Neural progenitor cell (in vitro differentiated cells): ENCODE measurements at regions not wholly inside any gene's neighbourhood (a gene's known extent, or its start where the extent isn't known, plus 50 kb on each side); places are given as distances from the start of the nearest gene placed in this dataset.

Source experiments
- DNase-seq: peaks from one replicate; pipeline ENCODE4 v3.0.0-alpha.2; 2016; ENCODE audit warnings: low spot score
- H2AFZ ChIP-seq: fragments of 200-600 bp; sonication (generic); replicated peaks from 2 replicates; pipeline ENCODE4 v1.6.1; 2016; ENCODE audit warnings: antibody characterized with exemption
- H3F3A ChIP-seq: fragments of 200-600 bp; sonication (generic); 2 replicates; pipeline ENCODE4 v1.6.1; 2016; ENCODE audit warnings: antibody characterized with exemption, low read depth
- H3K27ac ChIP-seq: fragments of 200-600 bp; sonication (generic); 2 replicates; pipeline ENCODE4 v1.5.1; 2016; ENCODE audit warnings: mild to moderate bottlenecking
- H3K27me3 ChIP-seq: fragments of 200-600 bp; sonication (generic); 2 replicates; pipeline ENCODE4 v1.6.1; 2016; ENCODE audit warnings: mild to moderate bottlenecking, moderate library complexity
- H3K36me3 ChIP-seq: fragments of 200-600 bp; sonication (generic); 2 replicates; pipeline ENCODE4 v1.5.1; 2016
- H3K4me1 ChIP-seq: fragments of 200-600 bp; sonication (generic); 2 replicates; pipeline ENCODE4 v1.6.1; 2016; ENCODE audit warnings: mixed run types
- H3K4me2 ChIP-seq: fragments of 200-600 bp; sonication (generic); 2 replicates; pipeline ENCODE4 v1.6.1; 2016
- H3K4me3 ChIP-seq: fragments of 200-600 bp; sonication (generic); 2 replicates; pipeline ENCODE4 v1.5.1; 2016
- H3K79me2 ChIP-seq: fragments of 200-600 bp; sonication (generic); 2 replicates; pipeline ENCODE4 v1.6.1; 2016; ENCODE audit warnings: low read depth
- H3K9ac ChIP-seq: fragments of 200-600 bp; sonication (generic); 2 replicates; pipeline ENCODE4 v1.6.1; 2016
- H3K9me3 ChIP-seq: fragments of 200-600 bp; sonication (generic); 2 replicates; pipeline ENCODE4 v1.5.1; 2016; ENCODE audit warnings: low read depth
- H4K20me1 ChIP-seq: fragments of 200-600 bp; sonication (generic); 2 replicates; pipeline ENCODE4 v1.6.1; 2016; ENCODE audit warnings: low read depth
- H3K27ac Mint-ChIP-seq: 3 replicates; pipeline ENCODE4 v1.8.0; 2021; ENCODE audit warnings: mixed read lengths
- H3K27me3 Mint-ChIP-seq: 2 replicates; pipeline ENCODE4 v1.8.0; 2022; ENCODE audit warnings: low read depth, mild to moderate bottlenecking, inconsistent platforms, moderate library complexity, mixed read lengths; ENCODE audit not compliant: insufficient read depth
- H3K36me3 Mint-ChIP-seq: 3 replicates; pipeline ENCODE4 v1.8.0; 2021; ENCODE audit warnings: mixed read lengths
- H3K4me1 Mint-ChIP-seq: 3 replicates; pipeline ENCODE4 v1.8.0; 2021; ENCODE audit warnings: mixed read lengths
- H3K4me3 Mint-ChIP-seq: 3 replicates; pipeline ENCODE4 v1.8.0; 2021; ENCODE audit warnings: mild to moderate bottlenecking, moderate library complexity, mixed read lengths
- H3K9me3 Mint-ChIP-seq: 3 replicates; pipeline ENCODE4 v1.8.0; 2020; ENCODE audit warnings: mixed read lengths
- EZH2 ChIP-seq: fragments of 200-600 bp; sonication (generic); IDR thresholded peaks from 2 replicates; pipeline ENCODE4 v1.6.1; 2017; ENCODE audit warnings: antibody characterized with exemption, mild to moderate bottlenecking, moderate library complexity
- EZH2phosphoT487 ChIP-seq: fragments of 200-600 bp; sonication (generic); IDR thresholded peaks from 2 replicates; pipeline ENCODE4 v1.6.1; 2017; ENCODE audit warnings: antibody characterized with exemption
- TF ChIP-seq, protein P1 (sequence below): fragments of 200-600 bp; sonication (generic); IDR thresholded peaks from 2 replicates; pipeline ENCODE4 v1.5.1; 2017; ENCODE audit warnings: antibody characterized with exemption, mild to moderate bottlenecking

GRCh38 chr11:106585061-106585460, 433.2 kb downstream of the GUCY1A2 start:
- H3K4me3 ChIP-seq: no peak overlapping the region
- Mint-ChIP-seq H3K27ac (no peak overlapping the region), H3K4me1 (no peaks in the 10 kb centered on the region), H3K36me3 (no peaks in the 10 kb centered on the region), H3K4me3 (no peak overlapping the region), H3K9me3 (peaks cover 2% of the 10 kb centered on the region), H3K27me3 (no peaks in the 10 kb centered on the region)
- TF ChIP-seq, protein P1, sequence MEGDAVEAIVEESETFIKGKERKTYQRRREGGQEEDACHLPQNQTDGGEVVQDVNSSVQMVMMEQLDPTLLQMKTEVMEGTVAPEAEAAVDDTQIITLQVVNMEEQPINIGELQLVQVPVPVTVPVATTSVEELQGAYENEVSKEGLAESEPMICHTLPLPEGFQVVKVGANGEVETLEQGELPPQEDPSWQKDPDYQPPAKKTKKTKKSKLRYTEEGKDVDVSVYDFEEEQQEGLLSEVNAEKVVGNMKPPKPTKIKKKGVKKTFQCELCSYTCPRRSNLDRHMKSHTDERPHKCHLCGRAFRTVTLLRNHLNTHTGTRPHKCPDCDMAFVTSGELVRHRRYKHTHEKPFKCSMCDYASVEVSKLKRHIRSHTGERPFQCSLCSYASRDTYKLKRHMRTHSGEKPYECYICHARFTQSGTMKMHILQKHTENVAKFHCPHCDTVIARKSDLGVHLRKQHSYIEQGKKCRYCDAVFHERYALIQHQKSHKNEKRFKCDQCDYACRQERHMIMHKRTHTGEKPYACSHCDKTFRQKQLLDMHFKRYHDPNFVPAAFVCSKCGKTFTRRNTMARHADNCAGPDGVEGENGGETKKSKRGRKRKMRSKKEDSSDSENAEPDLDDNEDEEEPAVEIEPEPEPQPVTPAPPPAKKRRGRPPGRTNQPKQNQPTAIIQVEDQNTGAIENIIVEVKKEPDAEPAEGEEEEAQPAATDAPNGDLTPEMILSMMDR: peak; percentile 64
- TF ChIP-seq EZH2: no peak
- H3K36me3 ChIP-seq: no peaks in the 10 kb centered on the region
- no peaks in the 10 kb centered on the region for H3K4me1 ChIP-seq
- no peaks in the 10 kb centered on the region for H3K9me3 ChIP-seq
- H3K27me3 ChIP-seq: no peaks in the 10 kb centered on the region
- H2AFZ ChIP-seq: no peak overlapping the region
- no peak overlapping the region for H3K27ac ChIP-seq
- H3K4me2 ChIP-seq: no peak overlapping the region
- peak; percentile 59 for DNase-seq
- no peak overlapping the region for H3K9ac ChIP-seq
- no peaks in the 10 kb centered on the region for H4K20me1 ChIP-seq
- H3F3A ChIP-seq: no peaks in the 10 kb centered on the region
- no peaks in the 10 kb centered on the region for H3K79me2 ChIP-seq

- DNase-seq: no peak
- no peaks in the 10 kb centered on the region for H3K9me3 Mint-ChIP-seq
- H3K36me3 ChIP-seq: no peaks in the 10 kb centered on the region
- TF ChIP-seq EZH2 (no peak), EZH2phosphoT487 (no peak)
- TF ChIP-seq, protein P1: no peak
- H2AFZ ChIP-seq: no peak overlapping the region
- no peaks in the 10 kb centered on the region for H3K9me3 ChIP-seq
- no peak overlapping the region for H3K27ac ChIP-seq
- H3K79me2 ChIP-seq: no peaks in the 10 kb centered on the region
- H3K36me3 Mint-ChIP-seq: no peaks in the 10 kb centered on the region
- H3K4me3 Mint-ChIP-seq: no peak overlapping the region
- H3K27ac Mint-ChIP-seq: no peak overlapping the region
- no peak overlapping the region for H3K9ac ChIP-seq
- H4K20me1 ChIP-seq: no peaks in the 10 kb centered on the region
- no peaks in the 10 kb centered on the region for H3K27me3 Mint-ChIP-seq
- H3K27me3 ChIP-seq: no peaks in the 10 kb centered on the region
- peaks cover 17% of the 10 kb centered on the region for H3K4me1 Mint-ChIP-seq
- no peak overlapping the region for H3K4me2 ChIP-seq
- no peak overlapping the region for H3K4me3 ChIP-seq
- no peaks in the 10 kb centered on the region for H3F3A ChIP-seq
- no peaks in the 10 kb centered on the region for H3K4me1 ChIP-seq
These were observed 423.4 kb downstream of the GUCY1A2 start for GRCh38 chr11:106594751-106595351.

GRCh38 chr11:106601684-106602297, 416.5 kb downstream of the GUCY1A2 start:
- H4K20me1 ChIP-seq: no peaks in the 10 kb centered on the region
- no peaks in the 10 kb centered on the region for H3K36me3 Mint-ChIP-seq
- no peak overlapping the region for H3K4me3 ChIP-seq
- no peak for DNase-seq
- H3K79me2 ChIP-seq: no peaks in the 10 kb centered on the region
- no peaks in the 10 kb centered on the region for H3K9me3 Mint-ChIP-seq
- no peak overlapping the region for H3K4me3 Mint-ChIP-seq
- H3K9ac ChIP-seq: no peak overlapping the region
- no peak overlapping the region for H2AFZ ChIP-seq
- no peak overlapping the region for H3K27ac Mint-ChIP-seq
- TF ChIP-seq, protein P1: no peak
- TF ChIP-seq EZH2: no peak
- no peak for TF ChIP-seq EZH2phosphoT487
- H3F3A ChIP-seq: no peaks in the 10 kb centered on the region
- H3K4me1 Mint-ChIP-seq: no peaks in the 10 kb centered on the region
- H3K27ac ChIP-seq: no peak overlapping the region
- no peaks in the 10 kb centered on the region for H3K36me3 ChIP-seq
- H3K27me3 ChIP-seq: no peaks in the 10 kb centered on the region
- no peaks in the 10 kb centered on the region for H3K27me3 Mint-ChIP-seq
- H3K4me2 ChIP-seq: no peak overlapping the region
- H3K4me1 ChIP-seq: no peaks in the 10 kb centered on the region
- H3K9me3 ChIP-seq: no peaks in the 10 kb centered on the region
